Activated naive CD4-positive, alpha-beta T cell treated with anti-CD3 and anti-CD28 coated beads, Interleukin-2, amount 10 ng/mL, durations not matched to agents 7 days and 5 days (primary cell): ENCODE measurements at regions not wholly inside any gene's neighbourhood (a gene's known extent, or its start where the extent isn't known, plus 50 kb on each side); places are given as distances from the start of the nearest gene placed in this dataset.

Experiments used
- CTCF ChIA-PET: fragments of 350-600 bp; sonication (Branson Sonifier 250); formaldehyde crosslinking; loops from one replicate; lab custom pipeline; 2021; ENCODE audit warnings: antibody characterized with exemption; lab: Charles Lee
- DNase-seq: peaks from one replicate; pipeline ENCODE4 v3.0.0-alpha.2; 2020
- H3K27ac Mint-ChIP-seq: one replicate; pipeline ENCODE4 v1.8.0; 2021; ENCODE audit warnings: mild to moderate bottlenecking, moderate library complexity, mixed read lengths
- H3K27me3 Mint-ChIP-seq: one replicate; pipeline ENCODE4 v1.8.0; 2021; ENCODE audit warnings: mild to moderate bottlenecking, mixed read lengths
- H3K36me3 Mint-ChIP-seq: one replicate; pipeline ENCODE4 v1.8.0; 2021; ENCODE audit warnings: mixed read lengths
- H3K4me1 Mint-ChIP-seq: one replicate; pipeline ENCODE4 v1.8.0; 2021; ENCODE audit warnings: mixed read lengths
- H3K4me3 Mint-ChIP-seq: one replicate; pipeline ENCODE4 v1.8.0; 2021; ENCODE audit warnings: mild to moderate bottlenecking, moderate library complexity, mixed read lengths
- H3K9me3 Mint-ChIP-seq: one replicate; pipeline ENCODE4 v1.8.0; 2021; ENCODE audit warnings: mixed read lengths

DNA sequence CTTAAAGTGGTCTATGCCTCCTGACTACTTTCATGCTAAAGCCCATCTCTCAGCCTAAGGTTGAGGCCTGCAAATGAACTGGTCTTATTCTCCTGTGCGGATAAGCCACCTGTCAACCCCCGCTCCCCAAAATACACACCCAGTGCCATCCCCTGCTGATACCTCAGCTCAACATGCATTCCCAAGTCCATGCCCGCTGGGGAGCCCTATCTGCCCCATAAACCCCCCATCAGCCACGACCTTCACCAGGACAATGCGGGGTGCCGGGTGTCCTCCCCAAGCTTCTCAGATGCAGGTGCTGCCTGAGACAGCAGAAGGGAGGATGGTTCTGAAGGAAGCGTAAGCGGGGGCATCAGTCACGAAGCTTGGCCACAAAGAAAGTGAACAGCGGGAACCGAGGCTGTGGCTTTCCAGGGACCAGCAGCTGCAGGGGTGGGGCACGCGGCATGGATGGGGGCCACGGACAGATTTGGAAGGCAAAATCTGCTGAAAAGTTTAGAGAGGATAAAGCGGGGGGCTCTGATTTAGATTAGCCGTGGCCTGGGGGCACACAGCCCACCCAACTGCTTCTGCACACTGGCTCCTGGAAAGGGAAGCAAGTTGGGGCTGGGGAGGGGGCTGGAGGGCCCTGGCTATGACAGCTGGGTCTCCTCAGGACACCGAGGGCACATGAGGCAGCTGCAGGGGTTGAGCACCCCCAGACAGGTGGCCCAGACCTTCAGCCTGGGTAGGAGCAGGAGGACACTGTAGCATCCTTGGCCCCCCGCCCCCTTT is 1391.9 kb downstream of the TBC1D22A start:
- CTCF ChIA-PET, result no interaction called here
- DNase-seq, result no peak
- H3K9me3 Mint-ChIP-seq, result peaks cover 3% of the 10 kb centered on the region
- no peaks in the 10 kb centered on the region for H3K4me1 Mint-ChIP-seq
- H3K36me3 Mint-ChIP-seq, result no peaks in the 10 kb centered on the region
- no peak overlapping the region for H3K4me3 Mint-ChIP-seq
- H3K27me3 Mint-ChIP-seq, result peaks cover 6% of the 10 kb centered on the region
- no peak overlapping the region for H3K27ac Mint-ChIP-seq

DNA sequence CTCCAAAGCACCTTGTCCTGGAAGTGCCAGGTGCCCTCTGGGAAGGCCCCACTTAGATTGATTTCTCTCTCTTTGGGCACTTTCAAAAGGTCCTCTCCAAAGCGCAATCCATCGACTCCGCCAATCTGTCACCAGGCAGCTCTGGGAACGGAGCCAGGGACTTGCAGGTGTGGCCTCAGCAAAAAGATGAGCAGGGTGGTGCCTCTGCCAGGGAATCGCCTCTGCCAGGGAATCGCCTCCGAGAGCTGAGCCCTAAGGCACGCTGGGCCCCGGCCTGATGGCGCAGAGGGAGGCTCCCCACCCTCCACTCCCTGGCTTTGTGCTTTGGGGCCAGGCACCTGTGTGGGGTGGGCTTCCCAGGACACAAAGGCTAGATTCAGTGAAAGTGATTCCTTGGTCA is 1391.3 kb downstream of the TBC1D22A start:
- Mint-ChIP-seq H3K4me1 (no peaks in the 10 kb centered on the region), H3K4me3 (no peak overlapping the region), H3K27ac (no peak overlapping the region), H3K36me3 (no peaks in the 10 kb centered on the region), H3K27me3 (peaks cover 6% of the 10 kb centered on the region), H3K9me3 (peaks cover under 1% of the 10 kb centered on the region)
- CTCF ChIA-PET, result no interaction called here
- no peak for DNase-seq

DNA sequence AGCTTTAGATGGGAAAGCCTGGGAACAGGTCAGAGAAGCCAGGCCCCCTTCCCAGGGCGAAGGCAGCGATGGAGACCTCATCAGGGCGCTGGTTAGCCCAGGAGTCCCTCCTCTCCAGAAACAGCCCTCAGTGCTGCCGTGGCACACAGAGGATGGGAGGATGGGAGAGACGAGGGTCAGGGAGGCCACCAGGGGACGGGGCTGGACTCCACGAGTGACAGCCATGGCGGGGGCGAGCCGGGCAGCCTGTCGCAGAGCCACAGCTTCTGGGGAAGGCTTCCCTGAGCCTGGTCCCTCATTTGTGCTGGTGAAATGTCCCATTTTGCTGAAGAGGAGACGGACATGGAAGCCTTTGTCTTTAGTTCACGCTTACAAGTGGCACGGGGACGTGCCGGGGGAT is 1390.5 kb downstream of the TBC1D22A start:
- no peaks in the 10 kb centered on the region for H3K36me3 Mint-ChIP-seq
- no peak overlapping the region for H3K27ac Mint-ChIP-seq
- CTCF ChIA-PET, result no interaction called here
- no peaks in the 10 kb centered on the region for H3K9me3 Mint-ChIP-seq
- no peaks in the 10 kb centered on the region for H3K4me1 Mint-ChIP-seq
- H3K27me3 Mint-ChIP-seq, result peaks cover 6% of the 10 kb centered on the region
- no peak overlapping the region for H3K4me3 Mint-ChIP-seq
- DNase-seq, result no peak

DNA sequence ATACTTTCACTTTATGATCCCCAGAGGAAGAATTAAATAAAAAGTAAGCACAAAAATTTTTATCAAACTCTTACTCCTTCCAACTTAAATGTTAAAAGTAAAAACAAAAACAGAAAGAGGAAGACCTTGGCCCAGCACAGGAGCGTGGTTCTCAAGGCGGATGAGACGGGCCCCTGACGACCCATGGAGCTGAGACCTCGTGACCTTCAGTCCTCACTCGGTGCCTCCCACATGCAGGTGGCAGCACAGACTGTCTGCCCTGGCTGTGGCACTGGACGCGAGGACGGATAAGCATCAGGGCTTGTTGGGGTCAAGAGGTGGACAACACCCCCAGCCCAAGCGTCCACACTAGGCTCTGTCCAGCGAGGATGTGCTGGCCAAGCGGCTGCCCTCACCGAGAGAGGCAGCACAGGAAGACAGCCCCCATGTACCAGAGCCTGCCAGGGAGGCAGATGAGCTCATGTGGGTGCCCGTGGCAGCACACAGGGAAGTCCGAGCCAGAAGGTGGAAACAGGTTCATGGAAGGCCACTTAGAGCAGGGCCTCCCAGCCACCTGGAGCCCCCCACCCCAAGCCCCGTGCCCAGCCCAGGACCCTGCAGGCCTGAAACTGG is 1389.8 kb downstream of the TBC1D22A start:
- H3K4me3 Mint-ChIP-seq, result no peak overlapping the region
- no peak for DNase-seq

DNA sequence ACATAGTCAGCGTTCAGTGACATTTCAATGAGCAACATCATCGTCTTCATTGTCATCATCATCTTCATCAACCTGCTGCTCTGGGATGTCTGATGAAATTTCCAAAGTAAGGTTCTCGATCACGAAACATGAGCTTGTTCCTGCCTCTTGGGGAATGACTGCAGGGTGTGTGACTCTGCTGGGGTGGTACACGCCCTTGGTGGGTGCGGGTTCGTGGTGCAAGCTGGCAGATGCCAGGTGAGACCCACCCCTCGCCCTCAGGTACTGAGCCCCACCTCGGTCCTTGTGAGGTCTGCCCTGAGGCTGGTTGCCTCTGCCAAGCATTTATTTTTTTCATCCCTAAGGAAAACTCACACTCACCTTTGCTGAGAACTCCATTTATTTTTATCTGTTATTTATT is 1389.2 kb downstream of the TBC1D22A start:
- H3K27ac Mint-ChIP-seq, result no peak overlapping the region
- CTCF ChIA-PET, result no interaction called here
- no peaks in the 10 kb centered on the region for H3K36me3 Mint-ChIP-seq
- no peaks in the 10 kb centered on the region for H3K4me1 Mint-ChIP-seq
- no peaks in the 10 kb centered on the region for H3K9me3 Mint-ChIP-seq
- DNase-seq, result no peak
- no peak overlapping the region for H3K4me3 Mint-ChIP-seq
- H3K27me3 Mint-ChIP-seq, result peaks cover 6% of the 10 kb centered on the region

More for the DNA sequence above, 1389.8 kb downstream of the TBC1D22A start:
- Mint-ChIP-seq H3K36me3 (no peaks in the 10 kb centered on the region), H3K27me3 (peaks cover 6% of the 10 kb centered on the region), H3K9me3 (no peaks in the 10 kb centered on the region), H3K27ac (no peak overlapping the region), H3K4me1 (no peaks in the 10 kb centered on the region)
- CTCF ChIA-PET, result no interaction called here

DNA sequence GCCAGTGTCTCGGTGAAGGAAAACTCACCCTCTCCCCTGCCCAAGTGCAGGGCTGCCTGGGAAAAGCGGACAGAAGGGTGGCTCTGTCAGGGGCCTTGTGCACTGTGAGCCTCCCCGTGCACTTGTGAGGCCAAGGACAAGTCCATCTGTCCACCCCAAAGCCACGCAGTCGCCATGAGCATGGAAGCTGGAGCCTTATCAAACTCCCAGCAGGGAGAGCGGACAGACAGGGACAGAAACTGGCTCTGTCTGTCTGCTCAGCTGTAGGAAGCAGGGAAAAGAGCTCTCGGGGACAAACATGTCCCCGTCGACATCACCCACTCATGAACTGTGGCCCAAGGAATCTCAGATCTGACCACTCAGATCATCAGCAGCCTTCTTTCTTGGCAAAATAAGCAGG is 1385.4 kb downstream of the TBC1D22A start:
- H3K4me3 Mint-ChIP-seq, result no peak overlapping the region
- H3K4me1 Mint-ChIP-seq, result no peaks in the 10 kb centered on the region
- H3K27ac Mint-ChIP-seq, result no peak overlapping the region
- DNase-seq, result no peak
- CTCF ChIA-PET, result no interaction called here
- peaks cover 12% of the 10 kb centered on the region for H3K27me3 Mint-ChIP-seq
- no peaks in the 10 kb centered on the region for H3K36me3 Mint-ChIP-seq
- no peaks in the 10 kb centered on the region for H3K9me3 Mint-ChIP-seq

DNA sequence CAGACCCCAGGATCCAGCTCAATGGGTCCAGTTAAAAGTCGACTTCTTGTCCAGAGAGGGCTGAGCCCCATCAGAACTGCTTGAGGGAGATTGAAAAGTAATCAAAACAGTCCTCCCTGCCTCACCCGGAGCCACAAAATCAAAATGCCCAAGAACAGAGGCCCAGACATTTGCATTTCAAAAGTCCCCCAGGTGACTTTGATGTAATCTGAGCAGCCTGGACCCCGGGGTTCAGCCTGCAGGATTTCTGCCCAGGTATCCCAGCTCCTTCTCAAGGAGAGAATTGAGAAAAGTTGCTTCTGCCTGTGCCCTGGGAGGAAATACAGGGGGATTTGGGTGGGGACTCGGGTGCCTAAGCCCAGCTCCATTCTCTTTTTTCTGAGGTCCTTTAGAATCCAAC is 1385.0 kb downstream of the TBC1D22A start:
- H3K36me3 Mint-ChIP-seq, result no peaks in the 10 kb centered on the region
- no peaks in the 10 kb centered on the region for H3K9me3 Mint-ChIP-seq
- peaks cover 12% of the 10 kb centered on the region for H3K27me3 Mint-ChIP-seq
- no peaks in the 10 kb centered on the region for H3K4me1 Mint-ChIP-seq
- CTCF ChIA-PET, result no interaction called here
- H3K27ac Mint-ChIP-seq, result no peak overlapping the region
- DNase-seq, result no peak
- no peak overlapping the region for H3K4me3 Mint-ChIP-seq

DNA sequence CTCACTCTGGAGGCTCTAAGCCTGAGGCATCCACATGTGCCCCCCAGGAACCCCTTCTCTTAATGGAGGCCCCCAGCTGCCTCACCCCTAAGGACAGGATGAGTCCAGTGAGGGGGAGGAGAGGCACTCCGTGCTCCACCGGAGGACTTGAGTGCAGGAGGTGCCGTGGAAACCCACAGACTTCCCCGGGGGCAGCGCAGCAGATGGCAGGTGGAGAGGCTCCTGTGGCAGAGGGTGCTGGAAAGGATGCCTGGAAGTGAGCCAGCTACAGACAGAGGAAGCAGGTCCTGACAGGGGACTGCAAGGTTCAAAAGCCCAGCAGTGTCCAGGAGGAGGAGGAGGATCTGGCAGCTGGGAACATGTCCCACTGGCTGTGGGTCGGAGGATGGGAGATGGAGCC is 1384.0 kb downstream of the TBC1D22A start:
- no peaks in the 10 kb centered on the region for H3K9me3 Mint-ChIP-seq
- no peaks in the 10 kb centered on the region for H3K4me1 Mint-ChIP-seq
- H3K27me3 Mint-ChIP-seq, result peaks cover 12% of the 10 kb centered on the region
- CTCF ChIA-PET, result no interaction called here
- H3K4me3 Mint-ChIP-seq, result no peak overlapping the region
- no peak overlapping the region for H3K27ac Mint-ChIP-seq
- no peaks in the 10 kb centered on the region for H3K36me3 Mint-ChIP-seq
- DNase-seq, result no peak

DNA sequence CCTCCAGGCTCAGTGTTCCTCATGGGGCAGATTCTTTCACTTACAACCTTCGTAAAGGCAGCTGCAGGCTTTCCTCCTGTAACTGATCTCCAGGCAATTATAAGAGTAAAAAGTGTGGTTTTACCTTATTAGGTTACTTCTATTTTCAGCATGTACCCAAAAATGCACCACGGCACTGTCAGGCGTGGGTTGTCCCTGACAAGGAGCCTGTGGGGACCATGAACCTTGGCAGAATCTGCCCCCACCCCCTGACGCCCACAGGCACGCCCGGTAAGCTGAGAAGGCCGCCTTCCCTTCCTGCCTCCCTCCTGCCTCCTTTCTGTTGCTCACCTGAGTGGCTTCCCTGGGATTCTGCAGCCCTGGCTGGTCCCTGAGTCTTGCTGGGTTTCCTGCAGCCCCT is 1383.3 kb downstream of the TBC1D22A start:
- H3K4me1 Mint-ChIP-seq, result no peaks in the 10 kb centered on the region
- no peak overlapping the region for H3K4me3 Mint-ChIP-seq
- H3K27me3 Mint-ChIP-seq, result peaks cover 12% of the 10 kb centered on the region
- H3K9me3 Mint-ChIP-seq, result no peaks in the 10 kb centered on the region
- DNase-seq, result no peak
- CTCF ChIA-PET, result no interaction called here
- H3K27ac Mint-ChIP-seq, result no peak overlapping the region
- no peaks in the 10 kb centered on the region for H3K36me3 Mint-ChIP-seq

DNA sequence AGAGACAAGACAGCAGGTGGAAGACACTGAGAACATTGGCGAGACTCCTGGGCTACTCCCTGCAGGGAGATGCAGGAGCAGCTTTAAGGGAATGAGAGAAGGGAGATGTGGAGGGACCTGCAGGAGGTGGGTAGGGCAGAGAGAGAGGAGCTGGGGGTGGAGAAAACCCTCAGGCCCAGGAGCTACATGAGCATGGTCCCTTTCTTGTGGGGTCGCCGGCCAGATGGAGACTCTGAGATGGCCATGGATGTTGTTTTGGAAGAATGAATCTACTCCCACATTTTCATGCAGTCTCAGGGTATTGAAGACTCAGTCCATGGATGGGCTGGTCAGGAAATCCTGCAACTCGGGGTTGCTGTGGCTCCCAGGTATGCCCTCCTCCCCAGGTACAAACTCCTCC is 1381.9 kb downstream of the TBC1D22A start:
- no peaks in the 10 kb centered on the region for H3K36me3 Mint-ChIP-seq
- CTCF ChIA-PET, result no interaction called here

DNA sequence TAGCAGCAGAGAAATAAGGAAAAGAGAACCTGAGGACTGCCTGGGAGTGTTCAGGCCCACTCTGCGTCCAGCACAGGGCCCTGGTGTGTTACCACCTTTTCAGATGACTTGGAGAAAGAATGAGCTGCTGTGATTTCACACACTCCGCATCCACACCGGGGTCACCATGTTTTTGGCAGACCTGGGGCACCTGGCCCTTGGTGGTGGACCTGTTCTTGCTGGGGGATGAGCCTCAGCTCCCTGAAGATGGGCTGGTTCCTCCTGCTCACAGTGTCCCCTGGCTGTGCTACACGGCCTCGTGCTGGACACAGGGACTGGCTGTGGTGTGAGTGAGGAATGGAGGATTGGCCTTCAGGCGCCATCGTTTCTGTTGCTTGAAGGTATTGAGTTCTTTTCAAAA is 1381.4 kb downstream of the TBC1D22A start:
- Mint-ChIP-seq H3K9me3 (no peaks in the 10 kb centered on the region), H3K27me3 (peaks cover 15% of the 10 kb centered on the region), H3K4me3 (no peak overlapping the region), H3K36me3 (no peaks in the 10 kb centered on the region), H3K27ac (no peak overlapping the region), H3K4me1 (no peaks in the 10 kb centered on the region)
- DNase-seq, result no peak
- CTCF ChIA-PET, result no interaction called here

More for the DNA sequence above, 1381.9 kb downstream of the TBC1D22A start:
- no peak overlapping the region for H3K4me3 Mint-ChIP-seq
- no peaks in the 10 kb centered on the region for H3K9me3 Mint-ChIP-seq
- H3K27me3 Mint-ChIP-seq, result peaks cover 13% of the 10 kb centered on the region
- no peaks in the 10 kb centered on the region for H3K4me1 Mint-ChIP-seq
- H3K27ac Mint-ChIP-seq, result no peak overlapping the region
- no peak for DNase-seq

DNA sequence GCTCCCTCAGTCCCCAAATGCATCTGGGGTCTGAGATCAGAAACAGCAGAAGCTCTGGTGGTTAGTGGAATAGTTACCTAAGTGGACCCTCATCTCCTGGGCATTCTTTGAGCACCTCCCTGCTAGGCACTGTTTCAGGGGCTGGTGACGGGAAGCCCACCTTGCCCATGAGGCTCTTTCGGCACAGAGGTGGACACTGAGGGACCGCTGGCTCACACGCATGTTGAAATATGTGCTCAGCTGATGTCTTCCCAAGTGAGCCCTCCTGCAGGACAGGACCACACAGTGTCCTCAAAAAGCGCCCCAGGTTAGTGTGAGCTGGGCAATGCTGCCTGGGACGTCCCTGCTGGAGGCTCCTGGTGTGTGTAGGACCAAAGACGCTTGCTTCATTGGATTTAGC is 1379.9 kb downstream of the TBC1D22A start:
- Mint-ChIP-seq H3K27me3 (peaks cover 20% of the 10 kb centered on the region), H3K36me3 (no peaks in the 10 kb centered on the region), H3K4me1 (no peaks in the 10 kb centered on the region), H3K27ac (no peak overlapping the region), H3K9me3 (no peaks in the 10 kb centered on the region), H3K4me3 (no peak overlapping the region)
- CTCF ChIA-PET, result no interaction called here
- DNase-seq, result no peak

DNA sequence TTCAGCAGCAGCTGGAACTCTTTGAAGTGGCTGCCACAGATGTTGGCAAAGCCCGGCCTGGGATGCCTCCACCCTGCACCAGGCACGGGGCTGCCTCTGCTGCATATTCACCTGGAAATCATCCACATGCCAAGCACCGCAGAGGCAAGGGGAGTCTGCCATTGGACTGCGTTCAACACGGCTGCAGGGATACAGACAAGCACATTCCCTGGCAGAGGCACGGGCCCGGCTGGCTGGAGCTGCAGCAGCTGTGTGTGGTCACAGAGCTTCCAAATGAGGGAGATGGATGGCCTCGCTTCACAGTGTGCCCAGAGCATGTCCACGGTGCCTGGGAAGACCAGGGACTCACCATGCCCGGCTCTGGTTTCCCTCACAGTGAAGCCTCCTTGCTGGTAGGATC is 1378.9 kb downstream of the TBC1D22A start:
- H3K27me3 Mint-ChIP-seq, result peaks cover 22% of the 10 kb centered on the region
- H3K27ac Mint-ChIP-seq, result no peak overlapping the region
- DNase-seq, result no peak
- CTCF ChIA-PET, result no interaction called here
- H3K4me3 Mint-ChIP-seq, result no peak overlapping the region
- no peaks in the 10 kb centered on the region for H3K4me1 Mint-ChIP-seq
- no peaks in the 10 kb centered on the region for H3K9me3 Mint-ChIP-seq
- no peaks in the 10 kb centered on the region for H3K36me3 Mint-ChIP-seq

DNA sequence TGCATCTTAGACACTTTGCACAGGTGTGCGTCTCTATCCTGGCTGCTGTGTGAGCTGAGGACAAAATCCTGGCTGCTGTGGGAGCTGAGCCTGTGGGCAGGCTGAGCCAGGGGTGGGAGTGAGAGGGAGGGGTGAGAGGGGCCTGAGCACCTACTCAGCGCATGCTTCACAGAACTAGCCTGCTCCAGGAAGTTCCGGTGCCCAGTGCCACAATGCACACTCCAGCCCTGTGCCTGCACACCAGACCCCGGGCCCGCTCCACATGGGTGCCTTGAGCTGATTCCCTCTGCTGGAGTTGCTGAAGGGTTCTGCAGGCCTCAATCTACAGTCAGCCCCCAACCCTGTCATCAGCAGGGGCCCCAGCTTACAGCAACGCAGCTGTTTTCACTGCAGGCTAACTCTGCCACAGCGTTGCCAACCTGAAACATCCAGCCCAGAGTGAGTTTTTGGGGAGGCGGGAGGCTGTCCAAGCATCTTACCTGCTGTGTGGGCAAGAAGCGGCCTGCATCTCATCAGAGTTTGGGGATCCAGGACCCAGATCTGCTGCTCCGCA is 1377.9 kb downstream of the TBC1D22A start:
- Mint-ChIP-seq H3K36me3 (no peaks in the 10 kb centered on the region), H3K4me3 (no peak overlapping the region), H3K27me3 (peaks cover 15% of the 10 kb centered on the region), H3K27ac (no peak overlapping the region), H3K9me3 (no peaks in the 10 kb centered on the region), H3K4me1 (no peaks in the 10 kb centered on the region)
- CTCF ChIA-PET, result no interaction called here
- DNase-seq, result no peak

DNA sequence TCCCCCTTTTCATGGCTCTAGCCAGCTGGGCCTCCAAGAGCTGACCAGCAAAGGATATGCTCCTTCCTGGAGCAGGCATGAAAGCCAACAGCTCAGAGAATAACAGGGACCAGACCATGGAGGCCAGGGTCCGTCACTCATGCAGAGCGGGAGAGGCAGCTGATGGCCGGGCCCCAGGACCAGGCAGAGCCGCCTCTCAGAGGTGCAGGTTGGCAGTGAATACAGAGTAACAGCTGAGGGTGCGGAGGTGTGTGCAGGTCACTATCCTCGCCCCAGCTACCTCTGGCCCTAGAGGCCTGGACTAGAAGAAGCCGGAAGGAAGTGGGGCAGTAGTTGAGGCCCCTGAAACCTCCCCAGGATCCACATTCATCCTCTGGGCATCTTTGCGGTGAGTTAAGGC is 1377.3 kb downstream of the TBC1D22A start:
- CTCF ChIA-PET, result no interaction called here
- no peak for DNase-seq

More for the DNA sequence above, 1377.3 kb downstream of the TBC1D22A start:
- Mint-ChIP-seq H3K4me1 (no peaks in the 10 kb centered on the region), H3K36me3 (no peaks in the 10 kb centered on the region), H3K9me3 (no peaks in the 10 kb centered on the region), H3K27ac (no peak overlapping the region), H3K27me3 (peaks cover 10% of the 10 kb centered on the region), H3K4me3 (no peak overlapping the region)
